PC-9 (cell line): ENCODE measurements at regions not wholly inside any gene's neighbourhood (a gene's known extent, or its start where the extent isn't known, plus 50 kb on each side); places are given as distances from the start of the nearest gene placed in this dataset.

Source experiments
- BruUV-seq: library from RNA; stranded (reverse); fragments of 400-500 nt; replicated peaks from 2 replicates; lab custom pipeline; 2021; lab: Mats Ljungman, UMichigan
- CTCF ChIA-PET: fragments of 300-600 bp; sonication (Branson Sonifier 250); formaldehyde crosslinking; loops from one replicate; lab custom pipeline; 2022; ENCODE audit warnings: antibody characterized with exemption; lab: Charles Lee
- POLR2A ChIA-PET: fragments of 300-600 bp; sonication (Branson Sonifier 250); formaldehyde crosslinking; loops from one replicate; lab custom pipeline; 2022; ENCODE audit warnings: antibody characterized with exemption; ENCODE audit not compliant: unreplicated experiment; lab: Charles Lee
- DNase-seq, 2 experiments: peaks; one replicate each; pipeline versions ENCODE4 v3.0.0 to v3.0.0-alpha.2; 2015 to 2022; ENCODE audit warnings: mixed read lengths in 1 of 2
- H2AFZ ChIP-seq: fragments of 200-600 bp; sonication (generic); 2 replicates; pipeline ENCODE4 v1.8.1; 2017; ENCODE audit warnings: antibody characterized with exemption
- H3F3A ChIP-seq: fragments of 200-600 bp; sonication (generic); 2 replicates; pipeline ENCODE4 v1.8.1; 2017; ENCODE audit warnings: antibody characterized with exemption, mild to moderate bottlenecking, low read depth; ENCODE audit not compliant: insufficient read depth
- H3K27ac ChIP-seq: fragments of 200-600 bp; sonication (generic); 2 replicates; pipeline ENCODE4 v1.6.1; 2016; ENCODE audit warnings: mixed run types
- H3K27me3 ChIP-seq: fragments of 200-600 bp; sonication (generic); 2 replicates; pipeline ENCODE4 v1.6.1; 2016; ENCODE audit warnings: low read depth, mixed run types; ENCODE audit not compliant: insufficient read depth
- H3K36me3 ChIP-seq: fragments of 200-600 bp; sonication (generic); 2 replicates; pipeline ENCODE4 v1.6.1; 2016; ENCODE audit warnings: low read depth, mixed run types
- H3K4me1 ChIP-seq: fragments of 200-600 bp; sonication (generic); replicated peaks from 2 replicates; pipeline ENCODE4 v1.6.1; 2016; ENCODE audit warnings: mixed run types; ENCODE audit not compliant: insufficient read depth
- H3K4me2 ChIP-seq: fragments of 200-600 bp; sonication (generic); 2 replicates; pipeline ENCODE4 v1.6.1; 2017; ENCODE audit warnings: mixed run types
- H3K4me3 ChIP-seq: fragments of 200-600 bp; sonication (generic); 2 replicates; pipeline ENCODE4 v1.6.1; 2016; ENCODE audit warnings: mixed run types
- H3K79me2 ChIP-seq: fragments of 200-600 bp; sonication (generic); 2 replicates; pipeline ENCODE4 v1.6.1; 2017; ENCODE audit warnings: low read depth, mixed run types
- H3K9me2 ChIP-seq: fragments of 200-600 bp; sonication (generic); 2 replicates; pipeline ENCODE4 v1.8.1; 2017; ENCODE audit warnings: mild to moderate bottlenecking; ENCODE audit not compliant: insufficient read depth
- H3K9me3 ChIP-seq: fragments of 200-600 bp; sonication (generic); 2 replicates; pipeline ENCODE4 v1.8.1; 2016; ENCODE audit warnings: low read depth; ENCODE audit not compliant: insufficient read depth
- H4K20me1 ChIP-seq: fragments of 200-600 bp; sonication (generic); 2 replicates; pipeline ENCODE4 v1.8.1; 2017; ENCODE audit not compliant: insufficient read depth
- CTCF ChIP-seq: fragments of 200-600 bp; sonication (generic); conservative IDR thresholded peaks from 2 replicates; pipeline ENCODE4 v1.6.1; 2017; ENCODE audit warnings: mixed run types, antibody characterized with exemption, mild to moderate bottlenecking, moderate library complexity
- EZH2 ChIP-seq: fragments of 200-600 bp; sonication (generic); IDR thresholded peaks from 2 replicates; pipeline ENCODE4 v1.8.0; 2017; ENCODE audit warnings: antibody characterized with exemption, low read depth
- intact Hi-C: fragments of 100-400 bp; cut with micrococcal nuclease; formaldehyde crosslinking; loops from one replicate; pipeline ENCODE4 v1.10.0; 2022; ENCODE audit not compliant: unreplicated experiment

- Histone ChIP-seq H2AFZ (no peak overlapping the region), H3K4me2 (no peak overlapping the region), H3K27me3 (no peaks in the 10 kb centered on the region), H4K20me1 (no peaks in the 10 kb centered on the region), H3K9me2 (no peaks in the 10 kb centered on the region), H3K36me3 (no peaks in the 10 kb centered on the region), H3K79me2 (no peaks in the 10 kb centered on the region), H3K9me3 (no peaks in the 10 kb centered on the region), H3F3A (no peaks in the 10 kb centered on the region), H3K4me1 (peaks cover 4% of the 10 kb centered on the region; the same call in 1 of the 2 replicates), H3K27ac (no peak overlapping the region), H3K4me3 (no peak overlapping the region)
- no TSS peak for BruUV-seq
- ChIA-PET CTCF (no interaction called here), POLR2A (no interaction called here)
- intact Hi-C loops = no loop called here
- DNase-seq = no peak
- TF ChIP-seq EZH2 = no peak
- no peak for TF ChIP-seq CTCF
These were observed 431.9 kb upstream of the RUNX1 start for GRCh38 chr21:35481005-35481404.

- Histone ChIP-seq H3K9me3 (no peaks in the 10 kb centered on the region), H3K79me2 (no peaks in the 10 kb centered on the region), H3K9me2 (no peaks in the 10 kb centered on the region), H3K27me3 (no peaks in the 10 kb centered on the region), H3K4me2 (no peak overlapping the region), H3K27ac (no peak overlapping the region), H3F3A (no peaks in the 10 kb centered on the region), H4K20me1 (no peaks in the 10 kb centered on the region), H3K4me3 (no peak overlapping the region), H3K36me3 (no peaks in the 10 kb centered on the region), H3K4me1 (peaks cover 4% of the 10 kb centered on the region; the same call in 1 of the 2 replicates), H2AFZ (no peak overlapping the region)
- ChIA-PET CTCF (no interaction called here), POLR2A (no interaction called here)
- intact Hi-C loops = no loop called here
- BruUV-seq = no TSS peak
- TF ChIP-seq EZH2 (no peak), CTCF (no peak)
- no peak for DNase-seq
These were observed 430.4 kb upstream of the RUNX1 start for GRCh38 chr21:35479529-35479928.

- CTCF ChIA-PET = no interaction called here
- no TSS peak for BruUV-seq
These were observed 430.0 kb upstream of the RUNX1 start for GRCh38 chr21:35479065-35479448.

More at GRCh38 chr21:35479065-35479448, 430.0 kb upstream of the RUNX1 start:
- Histone ChIP-seq H3K4me2 (no peak overlapping the region), H3K4me3 (no peak overlapping the region), H2AFZ (no peak overlapping the region), H3K36me3 (no peaks in the 10 kb centered on the region), H3K9me2 (no peaks in the 10 kb centered on the region), H3F3A (no peaks in the 10 kb centered on the region), H3K4me1 (peaks cover 4% of the 10 kb centered on the region; the same call in 1 of the 2 replicates), H3K27ac (no peak overlapping the region), H4K20me1 (no peaks in the 10 kb centered on the region), H3K27me3 (no peaks in the 10 kb centered on the region), H3K9me3 (no peaks in the 10 kb centered on the region), H3K79me2 (no peaks in the 10 kb centered on the region)
- intact Hi-C loops = no loop called here
- TF ChIP-seq EZH2 = no peak
- TF ChIP-seq CTCF = no peak
- no peak for DNase-seq
- POLR2A ChIA-PET = no interaction called here
